GM21737 (cell line): ENCODE measurements at regions not wholly inside any gene's neighbourhood (a gene's known extent, or its start where the extent isn't known, plus 50 kb on each side); places are given as distances from the start of the nearest gene placed in this dataset.
"Not testable (repeated sequence)": the region's sequence is repeated elsewhere in the genome, so short reads cannot be mapped to it uniquely, and the experiment has no call there.

Experiments
- ATAC-seq: cut with Tn5 transposase; IDR thresholded peaks from one replicate; pipeline ENCODE4 v1.9.1; 2021; ENCODE audit warnings: mild to moderate bottlenecking, moderate library complexity; ENCODE audit not compliant: unreplicated experiment

DNA sequence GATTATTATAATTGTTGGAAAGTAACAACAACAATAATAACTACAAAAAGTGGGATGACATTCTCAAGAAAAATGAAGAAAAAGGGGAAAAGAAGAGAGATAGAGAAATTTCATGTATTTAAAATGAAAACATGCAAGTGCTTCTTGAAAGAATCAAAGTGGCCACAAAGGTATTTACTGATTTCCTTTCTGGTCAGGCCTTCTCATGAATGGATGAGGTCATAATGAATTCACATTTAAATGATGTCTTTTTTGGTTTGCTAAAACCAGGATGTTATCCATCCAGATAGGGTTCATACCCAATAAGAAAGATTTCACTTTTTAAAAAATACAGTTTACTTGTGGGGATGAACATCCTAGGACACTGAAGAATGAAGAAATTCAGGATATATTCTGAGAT is 446.4 kb upstream of the PTGER4 start:
- ATAC-seq: no peak

DNA sequence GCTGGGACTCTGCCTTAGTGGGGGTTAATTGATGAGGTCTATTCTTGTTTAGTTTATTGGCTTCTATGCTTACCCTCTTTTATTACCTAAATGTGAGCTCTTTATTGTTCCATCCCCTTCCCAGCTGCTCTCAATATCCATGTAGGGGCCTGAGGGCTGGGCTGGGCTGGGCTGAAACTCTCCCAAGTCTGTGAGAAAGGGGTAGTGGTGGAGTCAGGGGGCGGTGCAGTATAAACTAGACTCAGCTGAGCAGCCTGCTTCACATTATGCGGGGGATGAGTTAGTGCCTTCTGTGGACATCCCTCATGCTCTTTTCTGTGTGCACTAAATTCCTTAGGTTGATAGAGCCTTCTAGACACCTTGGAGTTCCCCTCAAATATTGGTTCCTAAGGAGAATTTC is 451.8 kb upstream of the PTGER4 start:
- no peak for ATAC-seq

DNA sequence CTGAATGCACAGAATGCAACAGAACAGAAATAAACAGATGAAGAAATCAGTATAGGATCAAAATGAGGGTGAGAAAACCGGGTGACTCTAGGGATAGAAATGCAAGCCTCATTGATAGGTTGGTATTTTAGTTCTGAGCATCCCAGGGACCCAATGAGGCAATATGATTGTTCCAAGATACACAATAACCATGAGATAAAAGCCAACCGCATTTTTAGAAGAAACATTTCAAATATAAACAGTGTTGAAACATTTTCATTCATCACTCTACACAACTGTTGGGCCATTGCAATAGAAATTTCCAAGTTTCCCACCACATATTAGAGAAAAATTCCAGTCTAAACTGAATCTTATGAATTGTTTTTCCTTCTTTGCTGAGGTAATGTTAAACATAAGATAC is 452.3 kb upstream of the PTGER4 start:
- no peak for ATAC-seq

DNA sequence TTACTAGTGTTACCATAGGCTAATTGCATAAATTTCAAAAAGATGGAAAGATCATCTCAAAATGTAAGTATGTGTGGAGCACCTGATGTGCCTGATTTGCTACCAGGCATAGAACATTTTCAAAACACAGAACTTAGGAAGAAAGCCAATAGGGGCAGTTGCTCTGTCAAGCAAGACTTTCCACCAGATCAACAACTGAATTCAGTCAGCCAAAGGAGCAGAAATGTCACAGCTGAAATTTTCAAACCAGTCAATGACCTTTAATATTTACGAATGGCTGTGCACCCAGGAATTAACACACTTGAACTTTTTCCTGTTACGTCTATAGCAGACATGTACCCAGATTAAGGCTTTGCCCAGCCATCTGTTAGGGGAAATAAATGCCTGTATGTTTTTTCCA is 452.8 kb upstream of the PTGER4 start:
- ATAC-seq: no peak

DNA sequence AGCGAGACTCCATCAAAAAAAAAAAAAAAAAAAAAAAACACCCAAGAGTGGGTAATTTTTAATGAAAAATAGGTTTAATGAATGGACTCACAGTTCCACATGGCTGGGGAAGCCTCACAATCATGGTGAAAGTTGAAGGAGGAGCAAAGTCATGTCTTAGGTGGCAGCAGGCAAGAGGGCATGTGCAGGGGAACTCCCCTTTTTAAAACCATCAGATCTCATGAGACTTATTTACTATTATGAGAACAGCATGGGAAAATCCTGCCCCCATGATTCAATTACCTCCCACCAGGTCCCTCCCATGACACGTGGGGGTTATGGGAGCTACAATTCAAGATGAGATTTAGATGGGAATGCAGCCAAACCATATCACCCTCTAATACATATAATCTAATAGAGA is 454.6 kb upstream of the PTGER4 start:
- ATAC-seq: not testable (repeated sequence)

DNA sequence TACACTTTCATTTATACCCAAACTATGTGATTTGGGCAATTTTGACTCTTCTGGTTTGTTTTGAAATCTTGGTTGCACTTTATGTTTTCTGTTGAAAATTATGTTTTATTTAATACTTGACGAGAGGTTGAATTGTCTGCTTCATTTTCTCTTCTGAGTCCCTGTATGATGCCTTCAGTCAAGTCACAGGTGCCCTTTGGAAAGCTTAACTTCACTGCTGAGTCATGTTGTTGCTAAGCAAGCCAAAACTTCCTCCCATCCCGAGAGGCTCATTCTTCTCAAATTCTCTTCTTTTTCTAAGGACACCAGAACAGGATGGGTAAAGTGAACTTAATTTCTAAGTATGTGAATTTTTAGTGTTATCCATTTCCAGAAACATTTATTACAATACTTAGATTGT is 455.3 kb upstream of the PTGER4 start:
- peak; percentile 9 for ATAC-seq

GRCh38 chr5:40223884-40224402 is 455.8 kb upstream of the PTGER4 start:
- peak; percentile 51 for ATAC-seq

DNA sequence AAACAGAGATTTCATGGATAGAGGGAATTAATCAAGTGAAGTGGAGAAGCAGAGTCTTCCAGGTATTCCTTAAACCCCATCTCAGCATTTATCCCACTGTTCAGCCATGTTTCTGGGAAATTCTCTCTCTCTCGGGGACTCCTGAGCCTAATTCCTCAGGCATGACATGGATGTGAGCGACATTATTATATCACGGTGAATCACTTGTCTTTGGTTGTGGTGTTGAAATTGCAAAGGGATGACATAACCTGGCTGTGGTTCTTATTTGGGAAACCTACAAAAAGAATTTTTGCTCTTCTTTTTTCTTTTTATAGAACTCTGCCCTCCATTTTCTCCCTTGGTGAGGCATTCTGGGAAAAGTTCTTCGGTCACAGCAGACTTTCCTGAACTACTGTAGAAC is 457.9 kb upstream of the PTGER4 start:
- no peak for ATAC-seq

DNA sequence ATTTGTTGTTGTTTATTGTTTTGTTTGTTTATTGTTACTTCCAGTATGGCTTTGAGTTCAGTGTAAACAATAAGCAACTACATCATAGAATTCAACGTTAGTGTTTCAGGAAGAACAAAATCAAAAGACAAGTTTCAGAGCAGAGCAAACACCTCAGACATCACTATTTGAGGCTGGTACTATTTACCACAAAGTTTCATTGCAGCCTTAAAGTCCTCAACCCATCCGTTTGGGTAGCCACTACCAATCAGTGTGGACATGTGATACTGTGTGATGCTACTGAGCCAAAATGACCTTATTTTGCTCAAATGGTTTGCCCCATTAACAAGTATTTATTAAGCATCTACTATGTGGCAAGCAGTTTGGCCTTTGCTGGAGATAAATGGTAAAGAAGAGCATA is 458.5 kb upstream of the PTGER4 start:
- ATAC-seq: no peak

DNA sequence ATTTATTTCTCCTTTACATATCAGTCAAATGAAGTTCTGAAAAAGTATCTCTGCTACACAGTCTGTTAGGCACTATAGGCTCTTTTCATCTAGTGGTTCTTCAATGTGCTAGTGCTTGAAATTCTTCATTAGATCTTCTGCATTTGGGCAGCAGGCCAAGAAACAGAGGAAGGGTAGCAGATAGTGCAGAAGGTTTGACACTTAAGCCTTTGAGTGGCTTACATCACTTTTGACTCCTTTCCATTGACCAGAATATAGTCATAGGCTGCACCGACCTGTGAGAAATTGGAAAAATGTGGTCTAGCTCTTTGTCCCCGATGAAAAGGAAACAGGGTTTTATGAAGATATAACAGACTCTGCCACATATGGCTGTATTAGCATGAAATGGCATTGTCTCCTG is 459.5 kb upstream of the PTGER4 start:
- ATAC-seq: no peak

DNA sequence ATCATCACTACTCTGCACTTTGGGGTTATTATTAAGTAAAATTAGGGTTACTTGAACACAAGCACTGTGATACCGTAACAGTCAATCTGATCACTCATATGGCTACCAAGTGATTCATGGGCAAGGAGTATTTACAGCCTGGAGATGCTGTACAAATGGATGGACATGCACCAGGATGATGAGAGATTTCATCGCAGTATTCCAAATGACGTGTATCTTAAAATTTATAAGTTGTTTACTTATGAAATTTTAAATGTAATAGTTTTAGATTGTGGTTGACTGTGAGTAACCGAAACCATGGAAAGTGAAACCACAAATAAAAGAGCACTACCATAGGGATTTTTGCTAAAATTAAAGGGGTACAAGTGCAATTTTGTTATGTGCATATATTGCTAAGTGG is 462.2 kb upstream of the PTGER4 start:
- ATAC-seq: no peak

DNA sequence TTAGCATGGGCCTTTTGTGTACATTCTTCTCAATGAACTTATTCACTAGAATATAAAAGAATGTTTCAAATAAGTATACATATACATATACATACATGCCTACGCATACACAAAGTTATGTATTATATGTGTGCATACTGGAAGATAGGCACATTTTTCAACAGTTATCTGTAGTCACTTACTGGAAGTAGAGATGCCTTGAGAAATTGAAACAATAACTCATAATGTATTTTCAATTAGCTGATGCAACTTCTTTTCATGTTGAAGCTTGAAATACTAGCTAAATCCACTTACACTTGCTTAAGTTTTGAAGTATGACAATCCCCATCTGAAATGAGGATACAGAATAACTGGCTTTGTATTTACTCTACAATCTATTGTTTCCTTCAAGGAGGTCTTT is 469.0 kb upstream of the PTGER4 start:
- no peak for ATAC-seq

GRCh38 chr5:40206030-40206429 is 473.7 kb upstream of the PTGER4 start:
- no peak for ATAC-seq

DNA sequence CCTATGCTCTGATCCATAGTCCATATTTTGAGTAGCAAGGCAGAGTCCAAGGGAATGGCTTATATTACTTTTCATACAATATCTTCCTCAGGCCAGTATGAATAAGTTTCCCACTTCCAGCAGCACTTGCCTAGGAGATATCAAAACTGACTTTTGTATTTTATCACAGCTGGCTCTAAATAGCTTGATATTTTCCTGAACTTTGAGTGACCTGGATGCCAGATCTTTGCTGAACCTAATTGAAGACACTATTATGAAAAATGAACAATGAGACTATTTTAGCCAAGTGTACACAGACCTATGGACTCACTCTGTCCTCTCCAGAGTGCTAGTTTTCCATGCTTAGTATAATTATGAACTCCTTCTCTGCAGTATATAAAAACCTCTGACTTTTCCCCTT is 475.6 kb upstream of the PTGER4 start:
- ATAC-seq: no peak

DNA sequence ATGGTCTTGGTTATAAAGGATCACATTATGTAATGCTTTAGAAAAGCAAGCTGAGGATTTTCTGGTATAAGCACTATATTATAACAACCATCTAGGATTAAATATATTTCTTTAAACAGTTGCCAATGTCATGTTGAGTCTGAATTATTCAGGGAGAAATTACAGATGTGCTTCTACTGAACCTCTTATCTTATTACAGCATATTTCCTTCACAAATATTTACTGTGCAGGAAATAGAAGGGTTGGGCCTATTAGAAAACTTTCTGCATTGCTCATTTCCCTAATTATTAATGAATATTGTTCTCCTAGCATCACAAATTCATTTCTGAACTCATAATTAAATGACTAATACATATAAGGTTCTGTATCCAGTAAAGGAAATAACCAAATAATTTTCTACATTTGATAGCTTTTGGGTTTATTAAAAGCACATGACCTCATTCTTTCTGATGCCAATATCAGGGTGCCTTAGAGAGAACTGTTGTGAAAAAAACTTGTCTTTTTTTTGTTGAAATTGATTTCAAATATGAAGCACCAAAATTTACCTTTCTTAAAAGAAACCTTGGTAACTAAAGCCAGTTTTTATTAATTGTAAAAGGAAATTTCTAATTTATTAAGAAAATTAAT is 476.8 kb upstream of the PTGER4 start:
- no peak for ATAC-seq

DNA sequence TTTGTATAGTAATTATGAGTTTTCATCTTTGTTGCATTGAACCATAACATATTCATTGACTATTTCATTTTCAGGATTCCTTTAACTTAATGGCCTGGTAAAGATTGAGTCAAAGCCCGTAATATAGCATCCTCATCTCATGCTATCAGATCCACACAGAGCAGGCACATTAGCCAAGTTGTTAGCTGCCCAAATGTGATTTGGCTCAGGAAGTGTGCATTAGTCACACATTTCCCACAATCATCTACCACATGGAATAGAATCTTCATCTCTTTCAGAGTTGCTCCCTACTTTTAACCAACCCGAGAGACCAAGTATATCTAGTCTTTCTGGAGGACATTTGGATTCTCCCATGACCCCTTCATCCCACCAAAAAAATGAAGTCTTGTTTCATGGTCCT is 481.0 kb upstream of the PTGER4 start:
- no peak for ATAC-seq

- not testable (repeated sequence) for ATAC-seq
Observed at GRCh38 chr5:40195574-40195973, 484.1 kb upstream of the PTGER4 start.

DNA sequence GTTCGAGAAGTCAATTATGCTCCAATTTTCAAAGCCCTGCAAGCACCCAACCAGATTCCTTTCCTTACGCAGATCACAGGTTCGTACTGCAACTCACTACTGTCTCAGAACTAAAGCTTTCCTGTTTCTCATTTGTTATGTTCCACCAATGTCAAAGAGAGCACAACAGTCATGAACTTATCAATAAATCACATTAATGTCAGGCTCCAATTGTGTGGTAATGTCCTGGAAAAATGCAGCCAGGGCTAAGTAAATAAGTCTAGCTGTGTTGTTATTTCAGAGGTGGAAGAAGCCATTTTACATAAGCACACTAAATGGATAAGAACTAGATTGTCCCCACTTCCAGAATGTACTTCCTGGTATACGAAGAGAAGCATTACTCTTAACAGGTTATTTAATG is 488.6 kb upstream of the PTGER4 start:
- ATAC-seq: no peak

GRCh38 chr5:40172721-40173120 is 507.0 kb upstream of the PTGER4 start:
- no peak for ATAC-seq

DNA sequence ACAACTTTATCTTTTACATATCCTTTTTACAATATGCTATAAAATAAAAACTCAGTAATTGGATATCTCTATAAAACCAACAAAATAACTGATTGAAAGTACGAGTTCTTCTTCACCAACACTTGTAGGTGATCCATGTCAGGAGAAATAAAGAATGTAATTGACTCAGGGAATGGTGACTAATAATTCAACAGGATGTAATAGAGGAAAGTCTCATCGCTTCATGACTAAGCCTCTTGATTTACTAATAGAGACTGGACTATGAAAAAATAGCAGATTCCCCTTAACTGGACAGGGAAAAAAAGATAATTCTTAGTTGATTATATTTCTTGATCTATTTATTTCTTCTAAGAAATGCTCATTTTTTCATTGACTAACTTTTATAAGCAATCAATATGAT is 507.7 kb upstream of the PTGER4 start:
- no peak for ATAC-seq

DNA sequence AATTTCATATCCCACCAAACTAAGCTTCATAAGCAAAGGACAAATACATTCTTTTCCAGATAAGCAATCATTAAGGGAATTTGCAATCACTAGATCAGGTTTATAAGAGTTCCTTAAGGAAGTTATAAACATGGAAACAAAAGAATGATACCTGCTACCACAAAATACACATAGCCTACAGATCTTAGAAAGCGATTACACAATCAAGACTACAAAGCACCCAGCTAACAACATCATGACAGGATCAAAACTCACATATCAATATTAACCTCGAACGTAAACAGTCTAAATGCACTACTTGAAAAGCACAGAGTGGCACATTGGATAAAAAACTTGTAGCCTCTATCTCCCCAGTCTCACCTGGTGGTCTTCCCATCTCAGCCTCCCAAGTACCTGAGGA is 512.4 kb upstream of the PTGER4 start:
- no peak for ATAC-seq

DNA sequence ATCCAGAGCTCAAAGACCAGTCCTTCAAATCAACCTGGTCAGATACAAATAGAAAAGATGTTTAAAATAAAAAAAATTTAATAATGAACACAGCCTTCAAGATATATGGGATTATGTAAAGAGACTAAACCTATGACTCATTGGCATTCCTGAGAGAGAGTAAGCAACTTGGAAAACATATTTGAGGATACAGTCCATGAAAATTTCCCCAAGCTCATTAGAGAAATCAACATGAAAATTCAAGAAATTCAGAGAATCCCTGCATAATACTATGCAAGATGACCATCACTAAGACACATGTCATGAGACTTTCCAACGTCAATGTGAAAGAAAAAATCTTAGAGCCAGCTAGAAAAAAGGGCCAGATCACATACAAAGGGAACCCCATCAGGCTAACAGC is 512.9 kb upstream of the PTGER4 start:
- no peak for ATAC-seq
